GM21529 (cell line): ENCODE measurements at regions not wholly inside any gene's neighbourhood (a gene's known extent, or its start where the extent isn't known, plus 50 kb on each side); places are given as distances from the start of the nearest gene placed in this dataset.

Experiments used
- ATAC-seq: cut with Tn5 transposase; IDR thresholded peaks from one replicate; pipeline ENCODE4 v1.9.1; 2021; ENCODE audit not compliant: unreplicated experiment

DNA sequence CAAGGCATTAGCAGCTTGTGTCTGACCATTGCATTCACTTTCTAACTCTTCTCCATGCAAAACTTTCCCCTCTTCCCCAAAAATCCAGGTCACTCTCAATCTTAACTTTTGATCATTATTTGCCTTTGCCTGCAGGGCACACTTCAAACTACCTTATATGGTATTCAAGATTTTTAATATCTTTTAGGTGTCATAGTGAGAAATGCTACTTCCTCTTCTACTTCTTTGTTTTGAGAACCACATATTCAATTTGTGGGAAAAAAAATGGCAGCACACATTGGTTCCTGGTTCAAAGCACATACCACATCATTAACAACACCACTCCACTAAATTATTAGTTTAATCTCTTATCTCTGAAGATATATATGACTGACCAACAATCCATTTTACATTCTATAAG is 1267.0 kb upstream of the CITED2 start:
- peak; percentile 62 for ATAC-seq

DNA sequence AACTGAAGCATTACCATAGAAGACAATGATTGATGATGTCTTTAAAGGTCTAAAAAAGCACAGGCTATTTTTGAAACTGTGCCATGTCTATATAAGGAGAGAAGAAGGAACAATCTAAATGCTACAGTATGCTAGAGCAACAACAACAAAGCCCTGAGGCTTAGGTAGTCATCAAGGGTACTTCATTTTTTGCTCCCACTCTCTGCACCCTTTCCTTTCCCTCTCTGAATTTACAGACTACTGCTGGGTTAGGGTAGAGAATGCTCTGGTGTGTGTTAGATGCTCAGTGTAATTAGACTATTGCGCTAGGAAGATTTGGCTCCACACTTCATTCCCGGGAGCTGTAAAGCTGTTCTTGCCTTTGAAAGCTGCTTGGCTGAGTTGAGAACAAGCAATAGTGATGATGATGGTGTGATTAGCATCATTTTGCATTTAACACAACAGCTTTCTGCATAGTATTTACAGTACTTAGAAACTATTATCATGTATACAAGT is 1262.5 kb upstream of the CITED2 start:
- peak; percentile 35 for ATAC-seq

DNA sequence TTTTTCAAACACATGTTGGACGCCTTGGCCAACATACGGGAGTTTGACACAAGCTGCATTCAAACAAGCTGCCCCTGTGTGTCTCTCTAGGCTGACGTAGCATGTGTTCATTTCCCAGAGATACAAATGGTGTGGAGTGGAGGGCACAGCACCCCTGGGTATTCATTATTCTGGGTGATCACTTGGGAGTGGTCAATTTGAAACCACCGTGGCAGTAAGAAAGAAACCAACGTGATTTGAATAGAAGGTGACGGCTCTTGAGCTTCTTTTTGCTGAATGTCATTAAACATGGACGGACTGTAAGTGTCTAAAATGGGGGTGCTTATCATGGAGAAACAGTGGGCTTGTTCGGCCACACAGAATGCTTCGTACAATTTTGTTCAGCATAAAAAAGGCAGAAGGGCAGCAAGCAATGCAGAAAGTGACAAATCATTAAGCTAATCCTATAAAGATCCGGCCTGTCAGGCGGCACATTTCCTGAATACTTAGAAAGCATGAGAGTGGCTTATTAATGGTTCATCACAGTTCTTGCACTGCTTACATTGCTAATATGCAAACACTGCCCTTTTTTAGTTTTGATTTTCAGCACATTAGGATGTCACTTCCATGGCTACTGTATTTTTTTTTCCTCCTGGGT is 1261.9 kb upstream of the CITED2 start:
- ATAC-seq = peak; percentile 64

DNA sequence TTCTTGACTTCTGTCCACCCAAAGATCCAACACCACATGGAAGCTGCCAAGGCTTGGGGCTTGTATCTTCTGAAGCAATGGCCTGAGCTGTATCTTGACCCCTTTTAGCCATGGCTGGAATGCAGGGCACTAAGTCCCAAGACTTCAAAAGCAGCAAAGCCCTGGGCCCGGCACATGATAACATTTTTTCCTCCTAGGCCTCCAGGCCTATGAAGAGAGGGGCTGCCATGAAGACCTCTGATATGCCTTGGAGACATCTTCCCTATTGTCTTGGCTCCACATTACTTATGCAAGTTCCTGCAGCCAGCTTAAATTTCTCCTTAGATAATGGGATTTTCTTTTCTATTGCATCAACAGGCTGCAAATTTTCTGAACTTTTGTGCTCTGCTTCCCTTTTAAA is 1252.6 kb upstream of the CITED2 start:
- no peak for ATAC-seq

DNA sequence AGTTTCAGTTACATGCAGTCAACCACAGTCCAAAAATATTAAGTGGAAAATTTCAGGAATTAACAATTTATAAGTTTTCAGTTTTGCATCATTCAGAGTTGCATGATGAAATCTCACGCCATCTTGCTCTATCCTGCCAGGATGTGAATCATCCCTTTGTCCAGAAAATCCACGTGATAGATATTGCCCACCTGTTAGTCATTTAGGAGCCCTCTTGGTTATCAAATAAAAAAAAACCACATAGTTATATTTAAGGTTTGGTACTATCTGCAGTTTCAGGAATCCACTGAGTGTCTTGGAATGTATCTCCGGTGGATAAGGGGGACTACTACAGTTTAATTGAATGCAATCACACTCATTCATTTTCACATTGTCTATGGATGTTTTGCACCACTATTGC is 1249.0 kb upstream of the CITED2 start:
- ATAC-seq = no peak

DNA sequence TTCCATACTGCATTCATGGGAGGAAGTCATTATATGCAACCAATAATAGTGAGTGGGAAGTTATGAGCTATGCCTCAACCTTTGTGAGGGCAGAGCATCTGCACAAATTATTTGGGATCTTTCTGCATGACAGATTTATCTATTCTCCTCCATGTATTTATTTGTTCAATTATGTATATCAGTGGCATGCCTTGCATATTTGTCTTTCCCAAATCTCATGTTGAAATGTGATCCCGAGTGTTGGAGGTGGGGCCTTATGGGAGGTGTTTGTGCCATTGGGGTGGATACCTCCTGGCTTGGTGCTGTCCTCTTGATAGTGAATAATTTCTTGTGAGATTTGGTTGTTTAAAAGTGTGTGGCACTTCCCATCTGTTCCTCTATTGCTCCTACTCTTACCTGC is 1246.0 kb upstream of the CITED2 start:
- ATAC-seq = no peak

DNA sequence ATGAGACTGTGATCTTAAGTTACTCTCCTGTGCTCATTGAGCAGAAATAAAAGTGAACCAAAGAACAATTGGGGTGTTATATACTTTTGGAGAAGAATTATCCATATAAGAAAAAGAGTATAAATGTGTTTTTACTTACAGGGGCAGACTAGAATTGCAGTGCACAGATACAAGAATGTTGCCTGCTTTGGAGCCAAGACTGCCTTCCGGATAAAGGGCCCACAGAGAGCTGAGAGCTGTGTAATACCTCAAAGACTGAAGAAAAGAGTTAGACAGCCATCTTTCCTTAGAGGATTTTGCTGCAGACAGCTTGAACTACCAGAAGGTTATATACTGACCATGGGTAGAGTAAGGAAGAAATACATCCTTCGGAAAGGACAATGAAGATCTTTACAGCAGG is 1235.5 kb upstream of the CITED2 start:
- no peak for ATAC-seq

DNA sequence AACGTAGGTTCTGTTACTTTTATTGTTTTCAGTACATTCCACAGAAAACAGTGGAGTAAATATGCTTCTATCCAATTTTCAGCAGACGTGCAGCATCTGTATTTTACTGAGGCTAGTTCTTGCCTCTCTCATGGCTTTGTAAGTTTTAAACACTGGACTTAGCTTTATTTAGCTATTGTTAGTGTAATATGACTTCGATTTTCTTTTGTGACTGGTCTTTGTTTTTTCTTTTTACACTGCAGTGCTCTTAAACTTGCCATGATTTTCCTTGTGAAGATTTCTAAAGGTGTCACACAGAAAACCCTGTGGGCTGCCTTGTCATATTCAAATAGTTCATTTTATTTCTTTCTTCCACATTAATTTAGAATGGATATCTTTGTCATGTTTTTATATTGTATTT is 1234.9 kb upstream of the CITED2 start:
- no peak for ATAC-seq

DNA sequence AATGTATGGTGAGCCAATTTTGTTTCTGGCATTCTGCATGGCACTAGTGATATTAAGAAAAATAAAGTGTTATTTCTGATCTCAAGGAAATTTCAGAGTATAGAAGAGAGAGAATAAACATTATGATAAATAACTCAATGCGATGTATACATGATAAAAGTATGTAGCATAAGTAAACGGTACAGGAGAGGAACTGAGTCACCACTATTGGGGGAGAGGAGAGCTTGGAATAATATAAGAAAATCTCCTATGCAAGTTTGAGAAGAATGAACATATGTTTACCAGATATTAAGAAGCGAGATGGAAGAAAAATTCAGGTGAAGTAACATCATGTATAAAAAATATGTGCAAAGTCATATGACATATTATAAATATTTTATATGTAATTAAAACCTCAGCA is 1230.3 kb upstream of the CITED2 start:
- ATAC-seq = no peak

DNA sequence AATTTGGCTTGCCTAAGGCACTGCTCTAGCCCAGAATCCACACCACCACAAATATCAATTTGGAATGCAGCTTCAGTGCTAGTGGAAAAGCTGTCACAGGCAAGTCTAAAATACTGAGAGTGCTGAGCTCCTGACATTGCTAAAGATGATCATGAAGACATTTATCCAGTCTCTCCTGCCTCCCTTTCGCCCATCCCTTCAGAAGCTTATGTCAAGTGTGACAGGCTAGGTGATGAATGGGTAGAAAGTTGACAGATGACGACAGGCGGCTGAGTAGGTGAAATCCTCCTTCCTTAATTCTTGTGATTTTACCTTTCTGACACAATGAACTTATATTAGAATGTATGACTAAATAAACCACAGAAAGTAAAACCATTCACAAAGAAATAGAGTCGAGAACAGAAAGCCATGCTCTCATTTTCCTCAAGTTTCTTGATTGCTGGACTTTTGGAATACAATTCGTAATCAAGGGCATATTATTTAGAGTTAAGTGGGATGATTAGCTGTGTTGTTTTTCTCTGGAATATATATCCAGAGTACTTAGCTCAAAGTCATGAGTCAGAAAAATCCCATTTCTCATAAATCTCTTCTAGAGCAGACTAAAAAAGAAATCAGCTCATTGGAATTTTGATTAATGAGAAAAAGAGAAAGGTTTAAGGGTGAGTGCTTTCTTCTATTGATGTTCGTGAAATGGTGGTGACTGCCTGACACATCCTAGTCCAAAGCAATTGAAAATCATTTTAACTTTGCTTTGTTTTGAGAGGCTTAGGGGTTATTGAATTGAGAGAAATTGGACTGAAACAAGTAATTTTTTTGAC is 1228.2 kb upstream of the CITED2 start:
- no peak for ATAC-seq

DNA sequence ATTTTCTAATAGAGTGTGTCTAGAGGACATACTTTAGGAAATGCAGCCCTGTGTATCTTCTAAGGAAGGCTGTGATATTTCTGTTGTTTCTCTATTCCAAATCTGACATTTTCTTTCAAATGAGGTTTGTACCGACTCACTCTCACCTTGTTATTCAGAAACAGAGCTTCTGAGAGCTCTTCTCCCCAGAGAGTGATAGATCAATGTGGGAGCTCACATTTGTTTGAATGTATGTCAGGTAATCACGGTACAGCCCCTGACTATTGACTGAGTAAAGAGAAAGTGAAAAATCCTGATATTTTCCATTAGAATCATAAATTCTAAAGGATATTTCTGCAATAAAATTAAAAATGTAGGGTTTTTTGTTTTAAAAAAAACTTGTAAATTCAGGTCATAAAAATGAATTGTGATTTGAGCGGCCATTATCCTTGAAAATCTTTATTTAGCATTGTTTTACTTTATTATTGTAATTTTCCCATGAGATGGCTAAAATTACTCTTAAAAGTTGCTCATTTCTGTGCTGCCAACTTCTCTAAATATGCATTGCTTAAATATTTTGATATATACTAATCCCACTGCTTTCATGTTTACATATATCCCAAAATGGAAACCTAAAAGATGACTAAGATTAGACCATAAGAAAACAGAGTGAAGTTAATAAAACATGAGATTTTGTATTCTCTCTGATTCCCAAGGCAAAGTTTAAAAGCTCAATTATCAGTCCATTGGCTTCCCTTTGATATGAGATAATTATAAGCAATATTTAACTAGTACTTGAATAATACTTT is 1226.8 kb upstream of the CITED2 start:
- ATAC-seq = no peak

DNA sequence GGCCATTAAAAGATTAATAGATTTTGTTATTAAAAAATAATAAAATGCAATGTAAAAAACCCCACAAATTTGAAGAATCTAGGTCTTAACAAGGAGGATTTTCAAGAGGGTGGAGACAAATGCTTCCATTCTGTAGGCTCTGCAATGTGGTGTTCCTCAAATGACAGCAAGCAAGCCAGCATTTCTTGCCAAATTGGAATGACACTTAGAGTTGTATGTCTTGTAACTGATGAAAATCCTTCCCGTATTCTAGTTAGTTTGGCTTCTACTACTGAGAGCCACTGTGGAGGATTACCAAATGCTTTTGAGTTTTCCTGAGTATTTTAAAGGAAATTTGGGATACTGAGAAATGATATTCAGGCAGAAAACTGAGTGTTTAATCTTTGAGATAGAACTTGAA is 1225.5 kb upstream of the CITED2 start:
- no peak for ATAC-seq

DNA sequence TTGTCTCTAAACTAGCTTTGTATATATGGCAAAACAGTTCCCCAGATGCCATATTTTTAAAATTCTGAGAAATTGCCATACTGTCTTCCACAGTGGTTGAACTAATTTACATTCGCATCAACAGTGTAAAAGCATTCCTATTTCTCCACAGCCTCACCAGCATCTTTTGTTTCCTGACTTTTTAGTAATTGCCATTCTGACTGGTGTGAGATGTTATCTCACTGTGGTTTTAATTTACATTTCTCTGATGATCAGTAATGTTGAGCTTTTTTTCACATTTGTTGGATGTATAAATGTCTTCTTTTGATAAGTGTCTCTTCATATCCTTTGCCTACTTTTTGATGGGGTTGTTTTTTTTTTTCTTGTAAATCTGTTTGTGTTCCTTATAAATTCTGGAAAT is 1222.7 kb upstream of the CITED2 start:
- ATAC-seq = no peak

DNA sequence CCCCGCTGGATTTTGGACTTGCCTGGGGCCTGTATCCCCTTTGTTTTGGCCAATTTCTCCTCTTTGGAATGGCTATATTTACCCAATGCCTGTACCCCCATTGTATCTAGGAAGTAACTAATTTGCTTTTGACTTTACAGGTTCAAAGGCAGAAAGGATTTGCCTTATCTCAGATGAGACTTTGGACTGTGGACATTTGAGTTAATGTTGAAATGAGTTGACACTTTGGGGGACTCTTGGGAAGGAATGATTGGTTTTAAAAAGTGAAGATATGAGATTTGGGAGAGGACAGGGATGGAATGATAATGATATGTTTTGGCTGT is 1220.3 kb upstream of the CITED2 start:
- ATAC-seq = no peak

DNA sequence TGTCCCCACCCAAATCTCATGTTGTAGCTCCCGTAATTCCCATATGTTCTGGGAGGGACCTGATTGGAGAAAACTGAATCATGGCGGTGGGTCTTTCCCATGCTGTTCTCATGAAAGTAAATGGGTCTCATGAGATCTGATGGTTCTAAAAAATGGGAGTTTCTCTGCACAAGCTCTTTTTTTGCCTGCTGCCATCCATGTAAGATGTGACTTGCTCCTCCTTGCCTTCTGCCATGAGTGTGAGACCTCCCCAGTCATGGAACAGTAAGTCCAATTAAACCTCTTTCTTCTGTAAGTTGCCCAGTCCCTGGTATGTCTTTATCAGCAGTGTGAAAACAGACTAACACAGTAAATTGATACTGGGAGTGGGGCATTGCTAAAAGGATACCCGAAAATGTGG is 1218.4 kb upstream of the CITED2 start:
- ATAC-seq = no peak

DNA sequence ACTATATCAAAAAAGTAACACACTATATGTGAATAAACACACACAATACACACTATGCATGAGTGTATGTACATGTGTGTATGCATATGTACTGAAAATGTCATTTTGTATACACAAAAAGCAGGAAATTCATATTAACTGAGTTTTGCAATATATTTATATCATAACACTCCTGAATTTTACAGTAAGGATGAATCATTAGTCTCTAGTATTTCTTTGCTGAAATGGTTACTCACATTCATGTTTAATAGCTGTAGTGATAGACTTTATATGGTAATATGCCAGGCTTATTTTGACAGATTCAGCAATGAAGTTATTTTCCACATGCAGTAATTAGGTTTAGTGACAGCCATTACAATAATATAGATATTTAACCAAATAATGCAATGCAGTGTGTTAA is 1216.2 kb upstream of the CITED2 start:
- no peak for ATAC-seq

DNA sequence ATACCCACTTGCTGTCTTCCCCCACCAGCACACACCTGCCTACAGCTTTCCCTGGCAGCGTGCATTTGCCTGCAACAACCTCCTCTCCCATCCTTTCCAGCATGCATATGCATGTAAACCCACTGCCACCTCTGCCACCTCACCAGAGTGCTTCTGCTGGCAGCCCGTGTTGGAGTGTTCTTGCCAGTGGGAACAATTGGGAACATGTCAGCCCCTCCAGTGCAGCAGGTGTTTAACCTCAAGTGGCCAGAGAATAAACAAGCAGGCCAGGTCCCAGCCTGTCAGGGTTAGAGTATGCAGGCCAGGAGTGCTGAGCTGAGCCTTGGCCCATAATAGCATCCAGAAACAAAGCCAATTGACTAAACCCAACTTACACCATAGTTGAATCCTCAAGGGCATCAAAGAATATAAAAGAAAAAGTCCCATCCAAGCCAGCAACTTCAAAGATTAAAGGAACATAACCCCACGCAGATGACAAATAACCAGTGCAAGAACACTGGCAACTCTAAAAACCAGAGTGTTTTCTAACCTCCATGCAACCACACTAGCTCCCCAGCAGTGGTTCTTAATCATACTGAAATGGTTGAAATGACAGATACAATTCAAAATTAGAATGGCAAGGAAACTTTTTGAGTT is 1212.1 kb upstream of the CITED2 start:
- peak; percentile 95 for ATAC-seq

DNA sequence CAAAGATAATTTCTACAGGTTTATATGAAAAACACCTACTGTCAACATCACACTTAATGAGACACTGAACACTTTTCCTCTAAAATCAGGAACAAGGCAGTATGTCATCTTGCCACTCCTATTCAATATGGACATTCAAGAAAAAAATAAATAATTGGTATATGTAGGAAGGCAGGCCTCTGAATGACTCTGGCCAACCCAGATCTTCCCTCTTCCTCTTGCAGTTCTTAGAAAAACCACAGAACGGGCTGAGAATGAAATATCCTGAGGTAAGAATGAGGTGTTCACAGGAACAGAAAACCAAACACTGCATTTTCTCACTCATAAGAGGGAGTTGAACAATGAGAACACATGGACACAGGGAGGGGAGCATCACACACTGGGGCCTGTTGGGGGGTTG is 1207.2 kb upstream of the CITED2 start:
- ATAC-seq = no peak

DNA sequence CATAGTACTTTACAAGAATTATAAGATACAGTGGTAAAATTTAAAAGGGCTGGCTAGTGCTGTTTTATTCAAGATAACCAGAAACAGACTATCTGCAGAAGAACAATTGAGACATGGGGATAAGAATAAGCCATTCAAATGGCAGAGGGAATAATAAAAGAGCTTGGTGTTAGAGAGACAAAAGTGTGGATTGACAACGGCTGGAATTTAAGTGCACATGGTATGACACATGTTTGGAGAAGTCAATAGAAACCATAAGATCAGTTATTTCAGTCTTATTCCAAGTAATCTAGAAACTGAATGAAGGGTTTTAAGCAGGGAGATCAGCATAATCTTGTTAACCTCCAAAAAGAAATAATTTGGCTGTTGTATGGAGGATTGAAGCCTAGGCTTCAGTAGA is 1205.5 kb upstream of the CITED2 start:
- no peak for ATAC-seq

DNA sequence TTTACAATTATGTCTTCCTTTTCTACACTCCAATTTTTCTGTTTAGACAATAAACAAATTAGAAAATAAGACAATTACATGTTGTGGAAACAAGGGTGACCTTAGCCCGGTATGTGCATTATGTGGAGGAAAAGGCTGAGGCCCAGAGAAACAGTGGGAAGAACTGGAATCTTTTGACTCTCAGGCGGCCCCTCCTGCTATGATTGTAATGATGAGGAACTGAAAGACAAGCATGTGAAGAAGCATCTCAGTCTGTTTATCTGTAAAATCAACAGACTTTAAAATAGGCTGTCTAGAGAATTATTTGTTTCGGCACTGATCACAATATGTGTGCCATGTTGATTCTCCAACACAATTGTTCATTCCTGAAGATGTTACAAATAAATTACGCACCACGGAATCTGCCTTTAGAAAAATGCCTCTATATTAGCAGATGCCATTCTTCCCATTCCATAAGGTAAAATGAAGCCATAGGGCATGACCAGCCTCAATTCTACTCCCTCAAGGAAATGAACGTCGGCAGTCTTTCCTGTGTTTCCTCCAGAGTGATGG is 1201.6 kb upstream of the CITED2 start:
- no peak for ATAC-seq

DNA sequence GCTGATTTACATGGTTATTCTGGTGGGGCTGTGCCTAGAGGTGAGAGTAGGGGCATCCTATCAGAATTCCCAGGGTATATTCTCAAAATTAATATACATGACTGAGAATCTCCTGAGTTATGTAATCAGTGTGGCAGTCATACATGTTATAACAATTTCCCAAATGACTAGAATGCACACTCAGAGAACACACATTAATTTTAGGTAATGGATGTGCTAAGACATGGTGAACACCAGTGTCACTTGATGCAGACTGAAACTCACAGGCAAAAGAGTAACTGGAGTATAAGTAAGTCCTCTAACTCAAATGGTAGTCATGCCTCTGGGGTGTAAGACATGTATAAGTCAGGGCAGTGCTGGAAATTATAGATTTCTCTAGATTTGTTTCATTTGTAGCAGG is 1198.4 kb upstream of the CITED2 start:
- ATAC-seq = no peak
